Muscle layer of duodenum (tissue), 2 donors: ENCODE measurements at regions not wholly inside any gene's neighbourhood (a gene's known extent, or its start where the extent isn't known, plus 50 kb on each side); places are given as distances from the start of the nearest gene placed in this dataset.
"Not testable (repeated sequence)": the region's sequence is repeated elsewhere in the genome, so short reads cannot be mapped to it uniquely, and the experiment has no call there.

Experiments
- H3K27ac ChIP-seq: one replicate; pipeline ENCODE4 v1.7.0; 2013; ENCODE audit warnings: mild to moderate bottlenecking, low read length
- H3K27me3 ChIP-seq: one replicate; pipeline ENCODE4 v1.7.0; 2013; ENCODE audit warnings: low read depth, mild to moderate bottlenecking, control low read depth, low read length
- H3K36me3 ChIP-seq, 2 donors: one replicate each; pipeline ENCODE4 v1.7.0; 2013; ENCODE audit warnings: low read length in 2 of 2, control low read depth in 1 of 2, mild to moderate bottlenecking in 1 of 2; ENCODE audit not compliant: insufficient read depth in 2 of 2, control insufficient read depth in 1 of 2
- H3K4me1 ChIP-seq, 2 donors: one replicate each; pipeline ENCODE4 v1.7.0; 2013; ENCODE audit warnings: low read length in 2 of 2, mild to moderate bottlenecking in 2 of 2, control low read depth in 1 of 2, moderate library complexity in 1 of 2; ENCODE audit not compliant: insufficient read depth in 2 of 2, control insufficient read depth in 1 of 2
- H3K4me3 ChIP-seq, 2 donors: one replicate each; pipeline ENCODE4 v1.7.0; 2013; ENCODE audit warnings: low read length in 2 of 2, low read depth in 1 of 2, mild to moderate bottlenecking in 1 of 2
- H3K9me3 ChIP-seq, 2 donors: one replicate each; pipeline ENCODE4 v1.7.0; 2013; ENCODE audit warnings: low read length in 2 of 2, control low read depth in 1 of 2, mild to moderate bottlenecking in 1 of 2; ENCODE audit not compliant: control insufficient read depth in 1 of 2
- donor health status: healthy.

GRCh38 chr20:47428164-47428563, 71.7 kb upstream of the ZMYND8 start:
- Histone ChIP-seq H3K4me3 (no peak overlapping the region), H3K4me1 (no peaks in the 10 kb centered on the region), H3K27me3 (no peaks in the 10 kb centered on the region), H3K36me3 (no peaks in the 10 kb centered on the region), H3K27ac (no peak overlapping the region), H3K9me3 (peaks cover 0 to 17% of the 10 kb centered on the region in 2 donors)

- no peaks in the 10 kb centered on the region for H3K4me1 ChIP-seq
- no peaks in the 10 kb centered on the region for H3K27me3 ChIP-seq
- no peak overlapping the region for H3K27ac ChIP-seq
These were observed 72.4 kb upstream of the ZMYND8 start for GRCh38 chr20:47428851-47429336.

GRCh38 chr20:47429409-47429808, 72.3 kb upstream of the NCOA3 start:
- Histone ChIP-seq H3K9me3 (peaks cover 0 to 17% of the 10 kb centered on the region in 2 donors), H3K27ac (no peak overlapping the region), H3K4me1 (no peaks in the 10 kb centered on the region), H3K36me3 (no peaks in the 10 kb centered on the region), H3K4me3 (no peak overlapping the region), H3K27me3 (no peaks in the 10 kb centered on the region)

More at GRCh38 chr20:47428851-47429336, 72.4 kb upstream of the ZMYND8 start:
- Histone ChIP-seq H3K9me3 (peaks cover 0 to 17% of the 10 kb centered on the region in 2 donors), H3K4me3 (no peak overlapping the region), H3K36me3 (no peaks in the 10 kb centered on the region)

- Histone ChIP-seq H3K4me1 (no peaks in the 10 kb centered on the region), H3K4me3 (no peak overlapping the region), H3K9me3 (peaks cover 0 to 17% of the 10 kb centered on the region in 2 donors), H3K27me3 (no peaks in the 10 kb centered on the region), H3K27ac (no peak overlapping the region), H3K36me3 (no peaks in the 10 kb centered on the region)
These were observed 70.7 kb upstream of the NCOA3 start for GRCh38 chr20:47430862-47431588.

GRCh38 chr20:47432834-47433210, 68.9 kb upstream of the NCOA3 start:
- H3K27ac ChIP-seq, result no peak overlapping the region
- H3K27me3 ChIP-seq, result no peaks in the 10 kb centered on the region
- H3K4me1 ChIP-seq, result no peaks in the 10 kb centered on the region
- H3K4me3 ChIP-seq, result no peak overlapping the region
- no peaks in the 10 kb centered on the region for H3K36me3 ChIP-seq
- H3K9me3 ChIP-seq, result peaks cover 0 to 3% of the 10 kb centered on the region in 2 donors

- H3K27ac ChIP-seq, H3K27me3 ChIP-seq, H3K9me3 ChIP-seq, H3K4me3 ChIP-seq, H3K36me3 ChIP-seq, H3K4me1 ChIP-seq: not testable (repeated sequence)
These were observed 67.4 kb upstream of the NCOA3 start for GRCh38 chr20:47434128-47434779.

GRCh38 chr20:47438464-47439381, 63.0 kb upstream of the NCOA3 start:
- no peaks in the 10 kb centered on the region for H3K27me3 ChIP-seq
- H3K36me3 ChIP-seq, result no peaks in the 10 kb centered on the region
- H3K27ac ChIP-seq, result no peak overlapping the region
- no peaks in the 10 kb centered on the region for H3K4me1 ChIP-seq
- peak overlapping the region in 1 of 2 donors; percentile 18 for H3K4me3 ChIP-seq
- no peaks in the 10 kb centered on the region for H3K9me3 ChIP-seq

- H3K4me3 ChIP-seq, result no peak overlapping the region
- no peaks in the 10 kb centered on the region for H3K36me3 ChIP-seq
- H3K9me3 ChIP-seq, result no peaks in the 10 kb centered on the region
- no peak overlapping the region for H3K27ac ChIP-seq
- no peaks in the 10 kb centered on the region for H3K27me3 ChIP-seq
- no peaks in the 10 kb centered on the region for H3K4me1 ChIP-seq
These were observed 60.6 kb upstream of the NCOA3 start for GRCh38 chr20:47440857-47441773.

- H3K4me1 ChIP-seq, result no peaks in the 10 kb centered on the region
- H3K27ac ChIP-seq, result no peak overlapping the region
- H3K4me3 ChIP-seq, result no peak overlapping the region
- no peaks in the 10 kb centered on the region for H3K9me3 ChIP-seq
- no peaks in the 10 kb centered on the region for H3K36me3 ChIP-seq
- H3K27me3 ChIP-seq, result no peaks in the 10 kb centered on the region
These were observed 59.9 kb upstream of the NCOA3 start for GRCh38 chr20:47441774-47442150.

GRCh38 chr20:47443060-47443459, 58.6 kb upstream of the NCOA3 start:
- not testable (repeated sequence) for H3K27ac ChIP-seq, H3K27me3 ChIP-seq

More at GRCh38 chr20:47443060-47443459, 58.6 kb upstream of the NCOA3 start:
- H3K4me1 ChIP-seq, H3K4me3 ChIP-seq, H3K36me3 ChIP-seq, H3K9me3 ChIP-seq: not testable (repeated sequence)
